Activated T-helper 2 cell treated with anti-CD3 and anti-CD28 coated beads, Interferon-gamma antibody, Interleukin-2, Interleukin-4, amounts not matched to agents 10 μg/mL and 5 μg/mL and 100 μg/mL, durations not matched to agents 14 hours and 24 hours and 36 hours (primary cell): ENCODE measurements at regions not wholly inside any gene's neighbourhood (a gene's known extent, or its start where the extent isn't known, plus 50 kb on each side); places are given as distances from the start of the nearest gene placed in this dataset.

ENCODE experiments used
- DNase-seq: peaks from one replicate; pipeline ENCODE4 v3.0.0; 2021; ENCODE audit warnings: low spot score
- H3K27ac Mint-ChIP-seq: one replicate; pipeline ENCODE4 v1.8.0; 2021; ENCODE audit warnings: mixed read lengths
- H3K27me3 Mint-ChIP-seq: one replicate; pipeline ENCODE4 v1.8.0; 2021; ENCODE audit warnings: low read depth, mixed read lengths
- H3K36me3 Mint-ChIP-seq: one replicate; pipeline ENCODE4 v1.8.0; 2021; ENCODE audit warnings: low read depth, mixed read lengths
- H3K4me1 Mint-ChIP-seq: one replicate; pipeline ENCODE4 v1.8.0; 2021; ENCODE audit warnings: low read depth, mixed read lengths
- H3K4me3 Mint-ChIP-seq: one replicate; pipeline ENCODE4 v1.8.0; 2021; ENCODE audit warnings: low read depth, mild to moderate bottlenecking, moderate library complexity, mixed read lengths
- H3K9me3 Mint-ChIP-seq: one replicate; pipeline ENCODE4 v1.8.0; 2021; ENCODE audit warnings: mixed read lengths
- intact Hi-C: fragments of 100-400 bp; cut with micrococcal nuclease; formaldehyde crosslinking; loops from one replicate; pipeline ENCODE4 v1.15.1; 2023

GRCh38 chr17:33962857-33963655, 292.0 kb upstream of the CCL2 start:
- no peaks in the 10 kb centered on the region for H3K36me3 Mint-ChIP-seq
- intact Hi-C loops: loop anchor here (10.0 kb wide), 1 partner anchor 422 kb away; no protein-coding TSS in a partner anchor
- peaks cover 11% of the 10 kb centered on the region for H3K9me3 Mint-ChIP-seq
- peaks cover 22% of the 10 kb centered on the region for H3K4me1 Mint-ChIP-seq
- H3K27ac Mint-ChIP-seq: no peak overlapping the region
- DNase-seq: no peak
- H3K27me3 Mint-ChIP-seq: peaks cover 4% of the 10 kb centered on the region
- no peak overlapping the region for H3K4me3 Mint-ChIP-seq

- peaks cover 5% of the 10 kb centered on the region for H3K9me3 Mint-ChIP-seq
- peaks cover 4% of the 10 kb centered on the region for H3K27me3 Mint-ChIP-seq
- no peak overlapping the region for H3K4me3 Mint-ChIP-seq
- intact Hi-C loops: loop anchor here (10.0 kb wide), 1 partner anchor 420 kb away; no protein-coding TSS in a partner anchor
- no peak overlapping the region for H3K27ac Mint-ChIP-seq
- peak; percentile 23 for DNase-seq
- peaks cover 36% of the 10 kb centered on the region for H3K4me1 Mint-ChIP-seq
- no peaks in the 10 kb centered on the region for H3K36me3 Mint-ChIP-seq
Measured at GRCh38 chr17:33964344-33964979, 290.6 kb upstream of the CCL2 start.

DNA sequence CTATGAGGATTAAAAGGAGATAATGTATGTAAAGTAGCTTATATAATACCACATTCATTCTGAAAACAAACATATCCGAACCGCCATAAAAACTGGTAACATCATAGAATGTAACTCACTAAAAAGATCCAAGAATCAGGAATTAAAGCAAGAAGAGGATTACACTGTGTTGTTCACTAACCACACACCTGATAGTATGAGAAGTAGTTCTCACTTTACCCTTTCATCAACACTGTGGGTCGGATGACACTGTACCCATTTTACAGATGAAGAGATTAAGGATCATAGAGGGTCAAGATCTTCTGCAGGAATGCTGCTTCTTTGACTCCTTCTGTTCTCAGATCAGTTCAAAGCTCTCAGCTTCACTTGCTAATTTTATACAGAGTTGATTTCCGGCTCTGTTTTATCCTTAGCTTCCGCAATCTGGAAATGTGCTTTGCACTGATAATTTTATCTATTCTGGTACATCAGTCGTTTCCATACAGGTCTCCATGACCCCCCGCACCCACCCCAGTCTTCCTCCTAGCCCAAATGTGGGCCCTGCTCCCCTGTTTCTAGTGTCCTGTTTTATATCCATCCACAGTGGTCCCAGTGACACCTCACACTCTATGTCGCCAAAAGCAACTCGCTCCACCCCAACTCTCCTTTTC, 288.6 kb upstream of the CCL2 start:
- no peak overlapping the region for H3K27ac Mint-ChIP-seq
- no peaks in the 10 kb centered on the region for H3K36me3 Mint-ChIP-seq
- no peaks in the 10 kb centered on the region for H3K9me3 Mint-ChIP-seq
- H3K27me3 Mint-ChIP-seq: peaks cover 4% of the 10 kb centered on the region
- intact Hi-C loops: loop anchor here (10.0 kb wide), 1 partner anchor 418 kb away; no protein-coding TSS in a partner anchor
- peaks cover 38% of the 10 kb centered on the region for H3K4me1 Mint-ChIP-seq
- DNase-seq: no peak
- H3K4me3 Mint-ChIP-seq: no peak overlapping the region

DNA sequence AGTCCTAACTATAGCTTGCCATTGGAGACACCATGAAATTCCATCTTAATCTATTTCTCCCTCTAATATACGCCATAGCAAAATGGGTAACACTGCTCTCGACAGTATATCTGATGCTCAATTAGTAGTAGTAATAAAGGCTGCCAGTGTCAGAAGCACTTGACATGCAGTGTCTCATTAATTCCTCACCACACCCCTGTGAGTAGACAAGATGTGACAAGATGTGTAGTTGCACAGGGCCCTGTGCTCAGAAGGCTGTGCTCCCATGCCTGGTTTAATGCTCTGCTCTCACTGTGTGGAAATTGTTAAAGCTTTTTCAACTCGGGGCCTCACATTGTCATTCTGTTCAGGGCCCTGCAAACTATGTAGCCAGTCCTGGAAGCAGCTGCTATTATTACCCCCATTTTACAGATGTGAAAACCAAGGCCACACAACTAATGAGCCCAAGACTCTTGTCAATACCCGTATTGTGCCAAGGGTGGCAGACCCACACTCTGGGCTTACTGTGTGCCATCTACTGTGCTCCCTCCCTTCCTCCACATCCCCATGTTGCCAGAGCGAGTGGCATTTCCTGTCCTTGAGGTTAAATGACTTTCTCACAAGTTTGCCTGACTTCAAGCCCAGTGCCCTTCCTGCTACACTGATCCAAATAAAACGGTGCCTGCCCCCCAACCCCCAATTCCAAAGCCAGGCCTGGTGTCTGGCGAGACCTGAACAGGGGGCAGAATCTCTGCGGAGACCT, 287.3 kb upstream of the CCL2 start:
- H3K27ac Mint-ChIP-seq: peak overlapping the region; percentile 70
- H3K27me3 Mint-ChIP-seq: peaks cover 4% of the 10 kb centered on the region
- H3K9me3 Mint-ChIP-seq: no peaks in the 10 kb centered on the region
- intact Hi-C loops: loop anchor here (10.0 kb wide), 1 partner anchor 417 kb away; no protein-coding TSS in a partner anchor
- no peak for DNase-seq
- H3K4me1 Mint-ChIP-seq: peaks cover 37% of the 10 kb centered on the region
- H3K36me3 Mint-ChIP-seq: no peaks in the 10 kb centered on the region
- no peak overlapping the region for H3K4me3 Mint-ChIP-seq

GRCh38 chr17:33968350-33969044, 286.6 kb upstream of the CCL2 start:
- peak overlapping the region; percentile 70 for H3K27ac Mint-ChIP-seq
- peak; percentile 47 for DNase-seq
- H3K36me3 Mint-ChIP-seq: no peaks in the 10 kb centered on the region
- H3K27me3 Mint-ChIP-seq: peaks cover 6% of the 10 kb centered on the region
- intact Hi-C loops: loop anchor here (10.0 kb wide), 1 partner anchor 416 kb away; no protein-coding TSS in a partner anchor
- peak overlapping the region; percentile 31 for H3K4me3 Mint-ChIP-seq
- peaks cover 32% of the 10 kb centered on the region for H3K4me1 Mint-ChIP-seq
- no peaks in the 10 kb centered on the region for H3K9me3 Mint-ChIP-seq

- Mint-ChIP-seq H3K4me1 (peaks cover 23% of the 10 kb centered on the region), H3K36me3 (no peaks in the 10 kb centered on the region), H3K27ac (no peak overlapping the region), H3K27me3 (peaks cover 10% of the 10 kb centered on the region), H3K4me3 (no peak overlapping the region), H3K9me3 (no peaks in the 10 kb centered on the region)
- intact Hi-C loops: no loop called here
- no peak for DNase-seq
Measured at GRCh38 chr17:33970279-33970678, 284.8 kb upstream of the CCL2 start.

DNA sequence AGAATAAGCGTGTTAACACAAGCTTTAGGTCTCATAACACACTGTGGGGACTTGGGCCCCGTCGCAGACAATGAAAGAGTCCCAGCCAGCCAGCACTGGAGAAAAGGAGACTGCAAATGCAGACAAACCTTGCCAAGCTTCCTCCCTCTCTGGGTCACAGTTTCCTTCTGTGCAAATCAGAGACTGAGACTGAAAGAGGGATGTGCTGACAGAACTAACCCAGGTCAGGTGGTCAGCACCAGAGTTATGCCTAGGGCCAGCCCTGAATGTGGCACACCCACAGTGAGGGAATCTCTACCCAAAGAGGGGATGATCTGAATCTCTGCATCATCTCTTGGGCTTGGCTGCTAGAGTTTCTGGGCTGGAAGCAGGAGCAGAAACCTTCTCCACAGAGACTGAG, 282.3 kb upstream of the CCL2 start:
- DNase-seq: no peak
- H3K27me3 Mint-ChIP-seq: peaks cover 11% of the 10 kb centered on the region
- H3K27ac Mint-ChIP-seq: no peak overlapping the region
- H3K36me3 Mint-ChIP-seq: no peaks in the 10 kb centered on the region
- no peak overlapping the region for H3K4me3 Mint-ChIP-seq
- intact Hi-C loops: no loop called here
- H3K4me1 Mint-ChIP-seq: peaks cover 19% of the 10 kb centered on the region
- no peaks in the 10 kb centered on the region for H3K9me3 Mint-ChIP-seq

DNA sequence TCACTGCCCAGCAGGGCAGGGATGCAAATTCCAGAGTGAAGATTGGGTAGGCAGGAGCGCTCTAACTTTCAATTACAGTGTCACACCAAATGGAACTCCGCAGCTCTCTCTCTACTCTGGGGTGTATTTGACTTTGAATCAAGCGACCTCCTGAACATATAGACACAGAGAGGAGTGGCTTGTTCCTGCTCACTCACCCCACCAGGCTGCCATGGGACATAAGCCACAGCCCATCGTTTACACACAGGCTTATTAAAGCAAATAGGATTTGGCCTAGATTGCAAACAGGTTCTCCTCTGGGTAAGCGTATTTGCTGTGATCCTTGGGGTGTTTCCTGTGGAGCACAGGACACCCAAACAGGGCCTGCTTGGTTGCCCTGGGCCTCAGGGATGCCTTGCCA, 281.6 kb upstream of the CCL2 start:
- H3K9me3 Mint-ChIP-seq: no peaks in the 10 kb centered on the region
- no peak for DNase-seq
- no peak overlapping the region for H3K27ac Mint-ChIP-seq
- peaks cover 11% of the 10 kb centered on the region for H3K27me3 Mint-ChIP-seq
- intact Hi-C loops: no loop called here
- no peak overlapping the region for H3K4me3 Mint-ChIP-seq
- H3K36me3 Mint-ChIP-seq: no peaks in the 10 kb centered on the region
- H3K4me1 Mint-ChIP-seq: peaks cover 12% of the 10 kb centered on the region

GRCh38 chr17:33974276-33974675, 280.8 kb upstream of the CCL2 start:
- DNase-seq: no peak
- Mint-ChIP-seq H3K27ac (no peak overlapping the region), H3K27me3 (peaks cover 11% of the 10 kb centered on the region), H3K9me3 (no peaks in the 10 kb centered on the region), H3K4me1 (peaks cover 4% of the 10 kb centered on the region), H3K4me3 (no peak overlapping the region), H3K36me3 (no peaks in the 10 kb centered on the region)
- intact Hi-C loops: no loop called here

DNA sequence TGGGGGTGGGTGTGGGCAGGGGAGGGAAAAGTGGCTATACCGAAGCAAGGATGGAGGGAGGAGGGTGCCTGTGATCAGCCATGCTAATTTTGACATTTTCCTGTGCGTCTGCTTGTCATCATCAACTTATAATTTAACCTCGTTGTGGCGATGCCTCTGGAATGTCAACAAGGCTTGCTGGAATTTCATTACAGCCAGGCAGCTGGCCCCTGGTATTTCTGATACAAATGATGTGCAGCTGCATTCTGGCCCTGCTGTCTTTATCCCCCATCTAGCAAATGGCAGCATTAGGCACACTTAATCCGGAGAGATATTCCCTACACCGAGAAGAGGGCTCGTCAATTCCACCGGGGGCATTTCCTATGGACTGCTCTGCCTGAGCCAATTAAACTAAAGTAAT, 278.3 kb upstream of the CCL2 start:
- H3K4me3 Mint-ChIP-seq: no peak overlapping the region
- H3K27me3 Mint-ChIP-seq: peaks cover 9% of the 10 kb centered on the region
- intact Hi-C loops: no loop called here
- no peak for DNase-seq
- no peaks in the 10 kb centered on the region for H3K4me1 Mint-ChIP-seq
- no peaks in the 10 kb centered on the region for H3K36me3 Mint-ChIP-seq
- no peaks in the 10 kb centered on the region for H3K9me3 Mint-ChIP-seq
- H3K27ac Mint-ChIP-seq: no peak overlapping the region

- peaks cover 8% of the 10 kb centered on the region for H3K27me3 Mint-ChIP-seq
- no peaks in the 10 kb centered on the region for H3K4me1 Mint-ChIP-seq
- H3K9me3 Mint-ChIP-seq: no peaks in the 10 kb centered on the region
- no peak overlapping the region for H3K27ac Mint-ChIP-seq
- no peak overlapping the region for H3K4me3 Mint-ChIP-seq
- H3K36me3 Mint-ChIP-seq: no peaks in the 10 kb centered on the region
- DNase-seq: no peak
- intact Hi-C loops: no loop called here
Measured at GRCh38 chr17:33977729-33978514, 277.2 kb upstream of the CCL2 start.
